GM12874 (cell line): ENCODE measurements at regions not wholly inside any gene's neighbourhood (a gene's known extent, or its start where the extent isn't known, plus 50 kb on each side); places are given as distances from the start of the nearest gene placed in this dataset.

Source experiments
- TF ChIP-seq, protein P1 (sequence below): IDR thresholded peaks from 2 replicates; pipeline ENCODE4 v1.5.1; 2011; ENCODE audit warnings: low read depth, mild to moderate bottlenecking, control low read depth, low read length, moderate library complexity; ENCODE audit not compliant: insufficient read depth

DNA sequence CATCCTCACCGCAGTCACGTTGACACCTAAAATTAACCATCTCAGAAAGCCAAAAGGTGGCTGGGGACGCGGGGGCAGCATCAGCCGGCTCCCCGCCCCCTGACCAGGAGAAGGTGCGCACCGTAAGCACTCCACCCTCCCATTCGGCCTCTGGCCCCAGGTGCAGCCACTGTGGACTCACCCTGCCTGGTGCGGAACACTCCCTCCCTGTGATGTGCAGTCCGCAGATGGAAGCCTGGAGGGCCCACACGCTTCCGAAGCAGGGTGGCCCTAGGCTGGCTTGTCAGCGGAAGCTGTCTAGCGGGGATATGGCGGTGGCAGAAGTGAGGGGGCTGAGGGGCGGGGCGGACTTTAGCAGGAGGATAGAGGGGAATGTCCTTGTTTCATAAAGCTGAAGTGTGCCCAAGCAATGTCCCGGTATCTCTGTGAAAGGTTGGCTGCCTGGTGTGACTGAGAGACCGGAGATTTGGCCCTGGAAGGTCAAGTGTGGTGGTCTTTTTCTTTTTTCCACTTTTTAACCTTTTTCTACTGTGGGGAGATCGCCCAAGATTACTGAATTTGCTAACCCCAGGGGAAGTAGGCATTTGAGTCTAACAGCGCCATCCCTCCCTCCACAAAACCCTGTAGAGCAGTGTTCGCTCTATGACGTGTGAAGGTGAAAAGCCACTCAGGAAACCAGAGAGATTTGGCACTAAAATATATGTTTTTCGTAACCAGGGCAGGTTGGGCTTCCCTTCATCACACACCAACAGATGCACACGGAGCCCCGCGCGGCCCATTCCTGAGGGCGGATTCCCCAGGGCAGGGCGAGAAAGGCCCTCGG is 74.7 kb downstream of the CXCL12 start:
- TF ChIP-seq, protein P1, sequence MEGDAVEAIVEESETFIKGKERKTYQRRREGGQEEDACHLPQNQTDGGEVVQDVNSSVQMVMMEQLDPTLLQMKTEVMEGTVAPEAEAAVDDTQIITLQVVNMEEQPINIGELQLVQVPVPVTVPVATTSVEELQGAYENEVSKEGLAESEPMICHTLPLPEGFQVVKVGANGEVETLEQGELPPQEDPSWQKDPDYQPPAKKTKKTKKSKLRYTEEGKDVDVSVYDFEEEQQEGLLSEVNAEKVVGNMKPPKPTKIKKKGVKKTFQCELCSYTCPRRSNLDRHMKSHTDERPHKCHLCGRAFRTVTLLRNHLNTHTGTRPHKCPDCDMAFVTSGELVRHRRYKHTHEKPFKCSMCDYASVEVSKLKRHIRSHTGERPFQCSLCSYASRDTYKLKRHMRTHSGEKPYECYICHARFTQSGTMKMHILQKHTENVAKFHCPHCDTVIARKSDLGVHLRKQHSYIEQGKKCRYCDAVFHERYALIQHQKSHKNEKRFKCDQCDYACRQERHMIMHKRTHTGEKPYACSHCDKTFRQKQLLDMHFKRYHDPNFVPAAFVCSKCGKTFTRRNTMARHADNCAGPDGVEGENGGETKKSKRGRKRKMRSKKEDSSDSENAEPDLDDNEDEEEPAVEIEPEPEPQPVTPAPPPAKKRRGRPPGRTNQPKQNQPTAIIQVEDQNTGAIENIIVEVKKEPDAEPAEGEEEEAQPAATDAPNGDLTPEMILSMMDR: no peak

- TF ChIP-seq, protein P1: no peak
These were observed 75.5 kb downstream of the CXCL12 start for GRCh38 chr10:44309361-44309760.

GRCh38 chr10:44308935-44309334 is 76.0 kb downstream of the CXCL12 start:
- TF ChIP-seq, protein P1: no peak

- TF ChIP-seq, protein P1: no peak
These were observed 77.2 kb downstream of the CXCL12 start for GRCh38 chr10:44307691-44308090.

GRCh38 chr10:44306762-44307161 is 78.1 kb downstream of the CXCL12 start:
- TF ChIP-seq, protein P1: 0 out of 2 replicates have a peak, but pooled peaks have one; percentile 14

DNA sequence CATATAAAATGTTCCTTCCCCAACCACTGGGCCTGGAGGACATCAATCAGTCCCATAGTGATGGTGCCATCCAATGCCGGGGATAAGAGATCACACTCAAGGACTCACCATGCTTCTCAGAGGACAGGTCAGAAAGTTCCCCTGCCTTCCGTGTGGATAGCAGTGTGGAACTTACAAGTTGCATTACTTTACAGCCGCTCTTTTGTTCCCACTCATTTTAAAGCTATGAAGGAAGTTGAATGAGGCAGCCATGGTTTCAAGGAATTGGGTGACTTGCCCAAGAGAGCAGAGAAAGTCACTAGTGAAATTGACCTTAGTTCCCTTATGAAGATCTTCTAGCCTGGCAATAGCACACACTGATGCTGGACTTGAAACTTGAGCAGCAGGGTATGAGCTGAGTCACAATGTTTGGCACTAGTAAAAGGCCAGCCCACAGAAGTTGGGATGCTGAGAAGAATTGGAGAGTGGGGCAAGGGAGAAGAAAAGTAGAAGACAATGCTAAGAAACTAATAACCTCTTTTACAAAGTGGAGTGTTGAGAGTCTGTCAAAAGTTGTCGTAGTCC is 78.7 kb downstream of the CXCL12 start:
- TF ChIP-seq, protein P1: no peak

DNA sequence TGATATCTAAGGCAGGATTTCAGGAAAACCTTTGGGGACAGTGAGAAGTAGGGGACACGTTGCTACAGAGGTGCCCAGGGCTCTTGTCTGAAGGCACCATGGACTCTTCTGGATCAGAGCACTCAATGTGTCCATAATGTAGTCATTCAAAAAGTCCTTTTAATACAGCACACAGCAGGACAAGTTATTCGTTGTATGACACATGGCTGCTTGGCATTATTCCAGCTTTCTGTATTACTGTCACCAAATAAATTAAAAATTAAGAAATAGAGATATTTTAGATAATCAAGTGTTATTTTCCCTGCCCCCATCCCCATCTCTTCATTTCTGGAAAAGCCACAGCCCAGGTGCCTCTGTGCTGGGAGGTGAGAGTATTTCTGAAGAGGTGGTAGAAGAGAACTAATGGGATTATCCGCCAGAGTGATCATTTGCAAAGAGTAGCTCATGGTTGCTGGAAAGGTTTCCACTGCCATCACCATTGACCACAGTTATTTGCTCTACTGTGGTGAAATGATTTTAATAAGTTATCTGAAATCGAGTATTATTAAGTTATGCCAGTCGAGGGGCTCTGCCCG is 83.0 kb downstream of the CXCL12 start:
- TF ChIP-seq, protein P1: no peak
